ENCODE measurements at regions not wholly inside any gene's neighbourhood (a gene's known extent, or its start where the extent isn't known, plus 50 kb on each side); places are given as distances from the start of the nearest gene placed in this dataset.

GRCh38 chr3:137165117-137165806, 207.5 kb downstream of the IL20RB start:
- intact Hi-C loops (cut with DNase I; ENCODE audit: low total_unique reads): no loop called here
- WGBS, 5 donors: 83 to 96% (median 88%) methylated on average over 7 of the region's 7 CpGs
- Histone ChIP-seq H3K27ac (no peak overlapping the region), H3K4me3 (no peak overlapping the region), H3K9me3 (peaks cover 0 to 4% (median 0%) of the 10 kb centered on the region in 8 donors), H3K36me3 (no peaks in the 10 kb centered on the region), H3K4me1 (no peaks in the 10 kb centered on the region), H3K27me3 (replicated peaks in 1 of 7) (no peaks in the 10 kb centered on the region)
- TF ChIP-seq CTCF (IDR thresholded peaks at IDR 0.05 in 8 of 11, conservative IDR thresholded peaks at IDR 0.05 in 3 of 11): no peak
- no peak for TF ChIP-seq POLR2A (IDR thresholded peaks at IDR 0.05)
- DNase-seq: no peak

GRCh38 chr3:137171834-137172603, 214.2 kb downstream of the IL20RB start:
- Histone ChIP-seq H3K4me3 (no peak overlapping the region), H3K9me3 (peaks cover 0 to 4% (median 0%) of the 10 kb centered on the region in 8 donors), H3K4me1 (no peaks in the 10 kb centered on the region), H3K36me3 (no peaks in the 10 kb centered on the region), H3K27me3 (replicated peaks in 1 of 7) (no peaks in the 10 kb centered on the region), H3K27ac (no peak overlapping the region)
- TF ChIP-seq POLR2A (IDR thresholded peaks at IDR 0.05) (no peak), CTCF (IDR thresholded peaks at IDR 0.05 in 8 of 11, conservative IDR thresholded peaks at IDR 0.05 in 3 of 11) (no peak), POLR2AphosphoS5 (IDR thresholded peaks at IDR 0.05) (no peak)
- no peak for DNase-seq
- intact Hi-C loops (cut with DNase I; ENCODE audit: low total_unique reads): no loop called here
- 66 to 77% (median 74%) methylated on average over 5 of the region's 5 CpGs for WGBS, 5 donors

- no peak overlapping the region for H3K27ac ChIP-seq
- no peaks in the 10 kb centered on the region for H3K36me3 ChIP-seq
- WGBS, 5 donors: 53 to 75% (median 62%) methylated on average over 1 of the region's 1 CpG
- H3K4me3 ChIP-seq: no peak overlapping the region
- TF ChIP-seq CTCF (IDR thresholded peaks at IDR 0.05 in 8 of 11, conservative IDR thresholded peaks at IDR 0.05 in 3 of 11) (no peak), POLR2A (IDR thresholded peaks at IDR 0.05) (no peak), POLR2AphosphoS5 (IDR thresholded peaks at IDR 0.05) (no peak)
- intact Hi-C loops (cut with DNase I; ENCODE audit: low total_unique reads): no loop called here
- peaks cover 0 to 4% (median 0%) of the 10 kb centered on the region in 8 donors for H3K9me3 ChIP-seq
- no peaks in the 10 kb centered on the region for H3K4me1 ChIP-seq
- H3K27me3 ChIP-seq (replicated peaks in 1 of 7): no peaks in the 10 kb centered on the region
- DNase-seq: no peak
Measured at GRCh38 chr3:137172728-137173127, 214.9 kb downstream of the IL20RB start.

- Histone ChIP-seq H3K27ac (no peak overlapping the region), H3K4me1 (no peaks in the 10 kb centered on the region), H3K9me3 (peaks cover 0 to 4% (median 0%) of the 10 kb centered on the region in 8 donors), H3K36me3 (no peaks in the 10 kb centered on the region), H3K4me3 (no peak overlapping the region), H3K27me3 (replicated peaks in 1 of 7) (no peaks in the 10 kb centered on the region)
- no peak for TF ChIP-seq POLR2A (IDR thresholded peaks at IDR 0.05)
- TF ChIP-seq POLR2AphosphoS5 (IDR thresholded peaks at IDR 0.05): no peak
- intact Hi-C loops (cut with DNase I; ENCODE audit: low total_unique reads): no loop called here
- DNase-seq: no peak
- WGBS, 5 donors: 34 to 79% (median 72%) methylated on average over 2 of the region's 2 CpGs
Measured at GRCh38 chr3:137174514-137174913, 216.7 kb downstream of the IL20RB start.
